HEK293T (cell line): ENCODE measurements at regions not wholly inside any gene's neighbourhood (a gene's known extent, or its start where the extent isn't known, plus 50 kb on each side); places are given as distances from the start of the nearest gene placed in this dataset.
"Not testable (repeated sequence)": the region's sequence is repeated elsewhere in the genome, so short reads cannot be mapped to it uniquely, and the experiment has no call there.

Source experiments
- CTCF ChIA-PET: fragments of 350-600 bp; formaldehyde crosslinking; extraction: SDS; loops from one replicate; lab custom pipeline; 2021; ENCODE audit warnings: antibody characterized with exemption, inconsistent platforms; lab: Yijun Ruan, JAX
- POLR2A ChIA-PET: fragments of 350-600 bp; formaldehyde crosslinking; extraction: SDS; loops from one replicate; lab custom pipeline; 2020; ENCODE audit warnings: antibody characterized with exemption, inconsistent platforms; lab: Yijun Ruan, JAX
- DNase-seq: peaks from one replicate; pipeline ENCODE4 v3.0.0; 2012; ENCODE audit warnings: mixed read lengths; ENCODE audit errors: extremely low spot score
- ARNT ChIP-seq: fragments of 450-650 bp; IDR thresholded peaks from 2 replicates; pipeline ENCODE4 v1.6.1; 2017; ENCODE audit warnings: mild to moderate bottlenecking
- BHLHE40 ChIP-seq: fragments of 450-650 bp; IDR thresholded peaks from 2 replicates; pipeline ENCODE4 v1.6.1; 2016; ENCODE audit warnings: mild to moderate bottlenecking, moderate library complexity, borderline replicate concordance
- CTBP1 ChIP-seq: fragments of 450-650 bp; IDR thresholded peaks from 2 replicates; pipeline ENCODE4 v1.6.1; 2016; ENCODE audit warnings: borderline replicate concordance
- ELF4 ChIP-seq: fragments of 450-650 bp; IDR thresholded peaks from 2 replicates; pipeline ENCODE4 v1.6.1; 2017; ENCODE audit warnings: antibody characterized with exemption
- FOXA1 ChIP-seq: fragments of 450-650 bp; IDR thresholded peaks from 2 replicates; pipeline ENCODE4 v1.6.1; 2016; ENCODE audit warnings: mild to moderate bottlenecking
- FOXK2 ChIP-seq: fragments of 450-650 bp; IDR thresholded peaks from 2 replicates; pipeline ENCODE4 v1.6.1; 2016; ENCODE audit warnings: mild to moderate bottlenecking
- FOXM1 ChIP-seq: fragments of 450-650 bp; IDR thresholded peaks from 2 replicates; pipeline ENCODE4 v1.6.1; 2017; ENCODE audit warnings: mild to moderate bottlenecking, borderline replicate concordance
- HDGF ChIP-seq: fragments of 450-650 bp; IDR thresholded peaks from 2 replicates; pipeline ENCODE4 v1.6.1; 2017; ENCODE audit warnings: antibody characterized with exemption, borderline replicate concordance
- L3MBTL2 ChIP-seq: fragments of 450-650 bp; conservative IDR thresholded peaks from 2 replicates; pipeline ENCODE4 v1.6.1; 2016; ENCODE audit warnings: mild to moderate bottlenecking
- LEF1 ChIP-seq: fragments of 450-650 bp; IDR thresholded peaks from 2 replicates; pipeline ENCODE4 v1.6.1; 2017; ENCODE audit warnings: mild to moderate bottlenecking, borderline replicate concordance
- NFRKB ChIP-seq: fragments of 450-650 bp; IDR thresholded peaks from 2 replicates; pipeline ENCODE4 v1.6.1; 2016; ENCODE audit warnings: mild to moderate bottlenecking, moderate library complexity
- SP1 ChIP-seq: fragments of 450-650 bp; IDR thresholded peaks from 2 replicates; pipeline ENCODE4 v1.6.1; 2017
- SUZ12 ChIP-seq: fragments of 450-650 bp; IDR thresholded peaks from 2 replicates; pipeline ENCODE4 v1.6.1; 2016; ENCODE audit warnings: mild to moderate bottlenecking
- TARDBP ChIP-seq: fragments of 450-650 bp; IDR thresholded peaks from 2 replicates; pipeline ENCODE4 v1.6.1; 2016
- ZNF384 ChIP-seq: fragments of 450-650 bp; IDR thresholded peaks from 2 replicates; pipeline ENCODE4 v1.6.1; 2016
- TF ChIP-seq, protein P1 (sequence below): fragments of 450-650 bp; IDR thresholded peaks from 2 replicates; pipeline ENCODE4 v1.6.1; 2016

DNA sequence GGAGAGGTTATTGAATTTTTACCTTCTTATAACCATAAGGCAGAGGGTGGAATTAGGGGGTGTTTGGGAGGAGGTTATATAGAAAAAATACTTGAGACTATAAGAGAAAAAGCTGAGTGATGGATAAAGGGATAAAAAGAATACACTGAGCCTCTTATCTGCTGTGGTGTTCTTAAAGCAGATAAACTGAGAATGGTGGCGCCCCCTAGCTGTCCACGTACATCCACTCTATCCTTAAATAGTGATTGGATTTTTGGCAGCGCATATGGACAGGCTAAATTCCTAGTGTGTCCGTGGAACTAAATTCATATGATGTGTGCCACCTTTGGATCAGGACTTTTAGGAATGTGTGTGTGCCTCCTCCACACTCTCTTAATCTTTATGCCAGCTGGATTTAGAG, 121.1 kb downstream of the OXSM start:
- CTCF ChIA-PET: interaction anchor here (0.6 kb wide), 1 partner anchor 57 kb away, joined by 3 read pairs; no protein-coding TSS in a partner anchor
- peak; percentile 30 for DNase-seq
- TF ChIP-seq, protein P1, sequence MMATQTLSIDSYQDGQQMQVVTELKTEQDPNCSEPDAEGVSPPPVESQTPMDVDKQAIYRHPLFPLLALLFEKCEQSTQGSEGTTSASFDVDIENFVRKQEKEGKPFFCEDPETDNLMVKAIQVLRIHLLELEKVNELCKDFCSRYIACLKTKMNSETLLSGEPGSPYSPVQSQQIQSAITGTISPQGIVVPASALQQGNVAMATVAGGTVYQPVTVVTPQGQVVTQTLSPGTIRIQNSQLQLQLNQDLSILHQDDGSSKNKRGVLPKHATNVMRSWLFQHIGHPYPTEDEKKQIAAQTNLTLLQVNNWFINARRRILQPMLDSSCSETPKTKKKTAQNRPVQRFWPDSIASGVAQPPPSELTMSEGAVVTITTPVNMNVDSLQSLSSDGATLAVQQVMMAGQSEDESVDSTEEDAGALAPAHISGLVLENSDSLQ: no peak
- POLR2A ChIA-PET: no interaction called here

- CTCF ChIA-PET: interaction anchor here (0.6 kb wide), 1 partner anchor 58 kb away, joined by 3 read pairs; no protein-coding TSS in a partner anchor
- POLR2A ChIA-PET: no interaction called here
- no peak for DNase-seq
- no peak for TF ChIP-seq ZNF384
- no peak for TF ChIP-seq NFRKB
- TF ChIP-seq, protein P1: no peak
- TF ChIP-seq L3MBTL2: no peak
- no peak for TF ChIP-seq FOXK2
- TF ChIP-seq CTBP1: no peak
- no peak for TF ChIP-seq ELF4
- TF ChIP-seq BHLHE40: no peak
- no peak for TF ChIP-seq FOXM1
- no peak for TF ChIP-seq SP1
- TF ChIP-seq LEF1: no peak
- no peak for TF ChIP-seq FOXA1
- no peak for TF ChIP-seq SUZ12
- no peak for TF ChIP-seq HDGF
- no peak for TF ChIP-seq TARDBP
- TF ChIP-seq ARNT: no peak
Observed at GRCh38 chr3:25911525-25912295, 121.8 kb downstream of the OXSM start.

- no peak for TF ChIP-seq ARNT
- no peak for TF ChIP-seq NFRKB
- TF ChIP-seq, protein P1: no peak
- no peak for TF ChIP-seq SP1
- TF ChIP-seq SUZ12: no peak
- TF ChIP-seq FOXM1: no peak
- TF ChIP-seq CTBP1: no peak
- TF ChIP-seq L3MBTL2: no peak
- no peak for TF ChIP-seq ELF4
- no peak for TF ChIP-seq FOXA1
- no peak for TF ChIP-seq ZNF384
- no peak for TF ChIP-seq BHLHE40
- ChIA-PET CTCF (interaction anchor here (0.5 kb wide), 1 partner anchor 18 kb away, joined by 7 read pairs; no protein-coding TSS in a partner anchor), POLR2A (no interaction called here)
- no peak for DNase-seq
Observed at GRCh38 chr3:25913179-25913578, 123.3 kb downstream of the OXSM start.

DNA sequence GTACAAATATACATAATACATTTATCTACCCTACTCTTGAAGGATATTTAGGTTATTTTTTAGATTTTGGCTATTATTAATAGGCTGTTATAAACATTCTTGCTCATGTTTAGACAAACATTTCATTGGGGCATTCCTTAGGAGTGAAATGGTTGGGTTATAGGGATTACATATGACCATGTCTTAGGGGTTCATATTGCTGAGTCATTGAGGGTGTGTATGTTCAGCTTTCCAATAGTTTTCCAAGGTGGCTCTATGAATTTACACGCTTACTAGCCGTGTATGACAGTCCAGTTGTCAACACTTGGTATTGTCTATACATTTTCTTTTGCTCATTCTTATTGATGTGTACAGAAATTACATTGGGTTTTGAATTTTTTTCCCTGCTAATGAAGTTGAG, 125.8 kb downstream of the OXSM start:
- TF ChIP-seq FOXA1 (no peak), FOXK2 (no peak), BHLHE40 (no peak), CTBP1 (no peak), NFRKB (no peak), ZNF384 (no peak), ARNT (no peak), LEF1 (no peak), L3MBTL2 (no peak), HDGF (no peak), SP1 (no peak), ELF4 (no peak), FOXM1 (no peak), TARDBP (no peak), SUZ12 (no peak)
- TF ChIP-seq, protein P1: no peak
- DNase-seq: no peak
- ChIA-PET CTCF (no interaction called here), POLR2A (no interaction called here)

DNA sequence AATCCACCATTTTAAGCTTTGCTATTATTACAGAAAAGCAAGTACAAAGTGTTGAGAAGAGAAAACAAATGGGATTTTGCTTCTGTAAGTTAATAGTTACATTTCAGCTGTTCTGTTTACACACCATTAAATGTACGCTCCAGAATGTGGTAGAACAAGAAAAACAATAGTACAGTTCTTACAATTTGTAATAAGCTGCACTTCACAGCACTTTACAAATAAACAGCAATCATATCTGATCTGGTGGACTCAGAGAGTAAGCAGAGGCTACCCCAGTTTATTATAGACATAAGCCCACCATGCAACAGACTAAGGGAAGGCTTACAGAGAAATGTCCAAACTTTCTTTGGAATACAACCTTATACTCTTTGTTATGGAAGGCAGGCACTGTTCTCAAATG, 126.4 kb downstream of the OXSM start:
- TF ChIP-seq HDGF (no peak), NFRKB (no peak), SUZ12 (no peak), BHLHE40 (no peak), FOXM1 (no peak), L3MBTL2 (no peak)
- ChIA-PET POLR2A (no interaction called here), CTCF (no interaction called here)
- DNase-seq: no peak

DNA sequence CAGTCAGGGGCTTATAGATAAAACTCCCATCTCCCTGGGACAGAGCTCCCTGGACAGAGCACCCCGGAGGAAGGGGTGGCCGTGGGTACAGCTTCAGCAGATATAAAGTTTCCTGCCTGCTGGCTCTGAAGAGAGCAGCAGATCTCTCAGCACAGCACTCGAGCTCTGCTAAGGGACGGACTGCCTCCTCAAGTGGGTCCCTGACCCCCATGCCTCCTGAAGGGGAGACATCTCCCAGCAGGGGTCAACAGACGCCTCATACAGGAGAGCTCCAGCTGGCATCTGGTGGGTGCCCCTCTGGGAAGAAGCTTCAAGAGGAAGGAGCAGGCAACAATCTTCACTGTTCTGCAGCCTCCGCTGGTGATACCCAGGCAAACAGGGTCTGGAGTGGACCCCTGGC, 142.1 kb downstream of the OXSM start:
- POLR2A ChIA-PET, DNase-seq, CTCF ChIA-PET: not testable (repeated sequence)
